ENCODE measurements at regions not wholly inside any gene's neighbourhood (a gene's known extent, or its start where the extent isn't known, plus 50 kb on each side); places are given as distances from the start of the nearest gene placed in this dataset.
"Not testable (repeated sequence)": the region's sequence is repeated elsewhere in the genome, so short reads cannot be mapped to it uniquely, and the experiment has no call there.

GRCh38 chr7:140257278-140257677 lies 80.5 kb upstream of the KDM7A start:
- not testable (repeated sequence) for TF ChIP-seq CTCF (optimal IDR thresholded peaks at IDR 0.05 in 1 of 3, IDR thresholded peaks at IDR 0.05 in 1 of 3, conservative IDR thresholded peaks at IDR 0.05 in 1 of 3; ENCODE audit: extremely low read depth in 1 of 3, insufficient read depth in 2 of 3, low read length in 3 of 3); EZH2 (IDR thresholded peaks at IDR 0.05; ENCODE audit: low read length)
